ENCODE measurements at regions not wholly inside any gene's neighbourhood (a gene's known extent, or its start where the extent isn't known, plus 50 kb on each side); places are given as distances from the start of the nearest gene placed in this dataset.

DNA sequence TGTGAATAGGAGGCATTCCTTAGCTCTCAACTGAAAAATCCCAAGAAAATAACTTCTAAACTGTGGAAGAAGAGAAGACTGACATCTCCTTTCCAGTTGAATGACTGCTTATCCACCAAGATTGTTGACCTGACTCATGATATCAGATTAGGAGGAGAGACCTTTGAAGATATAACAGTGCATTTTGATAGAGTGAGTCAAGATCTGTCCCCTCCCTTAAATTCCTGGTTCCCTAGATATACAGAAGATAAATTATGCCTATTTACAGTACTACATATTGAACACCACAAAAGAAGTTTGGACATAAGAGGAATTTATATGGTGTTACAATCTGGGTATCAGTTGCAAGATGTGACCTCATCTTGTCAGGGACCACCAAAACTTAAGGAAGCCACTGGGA, 285.3 kb upstream of the ZSWIM2 start:
- DNase-seq (ENCODE audit: low read depth): no peak
- no peak overlapping the region for H3K4me3 ChIP-seq (ENCODE audit: control insufficient read depth, low read depth, low read length)
- TF ChIP-seq, protein P1, sequence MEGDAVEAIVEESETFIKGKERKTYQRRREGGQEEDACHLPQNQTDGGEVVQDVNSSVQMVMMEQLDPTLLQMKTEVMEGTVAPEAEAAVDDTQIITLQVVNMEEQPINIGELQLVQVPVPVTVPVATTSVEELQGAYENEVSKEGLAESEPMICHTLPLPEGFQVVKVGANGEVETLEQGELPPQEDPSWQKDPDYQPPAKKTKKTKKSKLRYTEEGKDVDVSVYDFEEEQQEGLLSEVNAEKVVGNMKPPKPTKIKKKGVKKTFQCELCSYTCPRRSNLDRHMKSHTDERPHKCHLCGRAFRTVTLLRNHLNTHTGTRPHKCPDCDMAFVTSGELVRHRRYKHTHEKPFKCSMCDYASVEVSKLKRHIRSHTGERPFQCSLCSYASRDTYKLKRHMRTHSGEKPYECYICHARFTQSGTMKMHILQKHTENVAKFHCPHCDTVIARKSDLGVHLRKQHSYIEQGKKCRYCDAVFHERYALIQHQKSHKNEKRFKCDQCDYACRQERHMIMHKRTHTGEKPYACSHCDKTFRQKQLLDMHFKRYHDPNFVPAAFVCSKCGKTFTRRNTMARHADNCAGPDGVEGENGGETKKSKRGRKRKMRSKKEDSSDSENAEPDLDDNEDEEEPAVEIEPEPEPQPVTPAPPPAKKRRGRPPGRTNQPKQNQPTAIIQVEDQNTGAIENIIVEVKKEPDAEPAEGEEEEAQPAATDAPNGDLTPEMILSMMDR (conservative IDR thresholded peaks at IDR 0.05; ENCODE audit: control insufficient read depth, insufficient read depth, low read depth, low read length): no peak

DNA sequence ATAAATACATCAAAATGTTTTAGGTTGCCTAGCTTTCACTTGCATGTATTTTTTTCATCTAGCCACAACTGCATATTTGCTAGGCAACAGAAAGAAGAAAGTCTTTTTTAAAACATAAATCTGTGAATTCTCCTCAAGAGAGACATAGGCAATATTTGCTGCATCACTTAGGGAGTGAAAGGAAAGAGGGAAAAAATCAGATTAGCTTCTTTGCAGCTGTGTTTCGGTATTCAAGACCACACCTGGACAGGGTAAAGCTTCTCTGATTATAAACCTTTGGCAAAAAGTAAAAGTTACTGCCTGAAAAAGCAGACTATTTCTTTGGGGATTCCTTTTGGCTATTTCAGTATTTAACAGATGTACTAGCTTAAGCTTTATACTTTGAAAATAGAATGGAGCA, 280.9 kb upstream of the ZSWIM2 start:
- TF ChIP-seq, protein P1 (conservative IDR thresholded peaks at IDR 0.05; ENCODE audit: control insufficient read depth, insufficient read depth, low read depth, low read length): no peak
- DNase-seq (ENCODE audit: low read depth): no peak
- H3K4me3 ChIP-seq (ENCODE audit: control insufficient read depth, low read depth, low read length): no peak overlapping the region

DNA sequence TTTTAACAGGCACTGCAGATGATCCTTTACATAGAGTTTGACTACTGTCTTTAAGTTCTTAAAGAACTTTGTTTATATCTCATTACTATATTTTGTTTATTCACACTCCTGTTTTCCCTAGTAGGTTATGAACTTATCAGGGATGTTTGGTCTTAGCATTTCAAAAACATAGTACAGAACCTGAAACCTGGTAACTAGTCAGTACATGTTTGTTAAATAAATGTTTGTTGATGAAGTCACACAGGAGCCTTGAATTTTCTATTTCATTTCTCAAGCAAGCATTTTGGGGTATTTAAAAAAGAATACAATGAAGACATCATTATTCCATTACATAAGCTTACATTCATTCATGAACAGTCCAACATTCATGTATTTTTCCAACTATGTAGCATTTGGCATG, 280.3 kb upstream of the ZSWIM2 start:
- TF ChIP-seq, protein P1 (conservative IDR thresholded peaks at IDR 0.05; ENCODE audit: control insufficient read depth, insufficient read depth, low read depth, low read length): no peak
- no peak overlapping the region for H3K4me3 ChIP-seq (ENCODE audit: control insufficient read depth, low read depth, low read length)
- no peak for DNase-seq (ENCODE audit: low read depth)

DNA sequence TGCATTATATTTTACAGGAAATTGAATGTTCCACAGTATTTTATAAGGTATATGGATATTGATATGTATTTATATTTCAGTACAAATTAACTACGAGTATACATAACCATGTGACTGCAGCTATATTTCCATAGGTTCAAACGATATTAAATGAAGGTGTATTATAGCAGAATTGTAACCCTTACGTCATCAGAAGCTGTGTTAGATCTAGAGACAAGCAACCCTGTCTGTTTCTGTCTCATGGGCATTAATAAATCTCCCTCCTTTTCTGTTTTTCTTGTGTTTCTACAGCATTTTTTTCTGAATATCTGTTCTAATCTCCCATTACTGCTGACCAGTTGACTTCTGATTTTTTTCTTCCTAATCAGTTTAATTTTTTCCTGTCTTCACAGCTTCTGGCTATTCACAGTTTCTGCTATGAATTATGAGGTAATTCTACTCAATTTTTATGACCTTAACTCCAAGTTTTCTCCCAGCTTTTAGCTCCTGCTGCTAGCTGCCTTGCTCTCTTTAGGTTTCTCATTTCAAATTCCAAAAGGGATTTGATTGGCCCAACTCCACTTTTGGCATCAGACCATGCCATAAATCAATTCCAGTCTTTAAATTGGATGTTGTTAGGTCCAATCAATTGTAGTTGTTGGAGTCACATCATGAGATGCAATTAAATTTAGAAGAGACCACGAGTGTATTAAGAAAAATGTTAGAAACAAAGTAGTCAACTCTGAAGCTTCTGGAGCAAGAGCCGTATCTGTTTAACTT, 277.5 kb upstream of the ZSWIM2 start:
- no peak overlapping the region for H3K4me3 ChIP-seq (ENCODE audit: control insufficient read depth, low read depth, low read length)
- TF ChIP-seq, protein P1 (conservative IDR thresholded peaks at IDR 0.05; ENCODE audit: control insufficient read depth, insufficient read depth, low read depth, low read length): no peak
- no peak for DNase-seq (ENCODE audit: low read depth)

DNA sequence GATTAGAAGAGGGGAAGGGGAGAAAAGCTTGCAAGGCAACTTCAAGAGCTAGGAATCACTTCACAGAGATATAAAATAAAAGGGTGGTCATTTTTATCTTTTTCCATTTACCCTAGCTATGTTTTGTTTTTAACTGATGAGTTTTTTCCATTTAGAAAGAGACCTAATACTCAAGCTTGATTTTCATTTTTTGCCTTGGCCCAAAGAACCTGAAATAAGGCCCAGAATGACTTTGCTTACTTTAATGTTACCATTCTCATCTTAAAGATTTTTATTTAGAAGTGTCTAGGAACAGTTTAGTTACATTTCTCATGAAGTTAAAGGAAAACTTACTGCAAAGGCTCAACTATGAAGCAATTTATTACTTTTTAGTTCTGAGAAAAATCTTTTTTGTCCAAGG, 276.3 kb upstream of the ZSWIM2 start:
- TF ChIP-seq, protein P1 (conservative IDR thresholded peaks at IDR 0.05; ENCODE audit: control insufficient read depth, insufficient read depth, low read depth, low read length): no peak
- H3K4me3 ChIP-seq (ENCODE audit: control insufficient read depth, low read depth, low read length): no peak overlapping the region

DNA sequence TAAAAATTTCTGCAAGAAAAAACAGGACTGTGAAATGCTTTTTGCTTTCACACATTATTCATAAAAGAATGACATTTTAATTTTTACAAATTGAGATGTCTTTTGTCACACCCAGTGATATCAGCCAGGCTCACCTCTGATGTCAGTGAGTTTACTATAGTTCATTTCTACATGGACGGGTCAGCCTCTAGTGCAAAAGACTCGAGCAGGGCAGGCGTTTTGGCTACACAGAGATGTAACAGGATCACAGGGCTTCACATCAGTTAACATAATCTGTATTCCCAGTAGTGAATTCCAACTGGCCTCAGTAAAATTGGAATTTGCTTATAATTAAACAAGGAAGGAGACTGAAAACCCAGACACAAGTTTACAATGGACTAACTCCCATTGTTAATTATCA, 275.6 kb upstream of the ZSWIM2 start:
- DNase-seq (ENCODE audit: low read depth): no peak
- TF ChIP-seq, protein P1 (conservative IDR thresholded peaks at IDR 0.05; ENCODE audit: control insufficient read depth, insufficient read depth, low read depth, low read length): no peak
- no peak overlapping the region for H3K4me3 ChIP-seq (ENCODE audit: control insufficient read depth, low read depth, low read length)

More for the DNA sequence above, 276.3 kb upstream of the ZSWIM2 start:
- DNase-seq (ENCODE audit: low read depth): no peak
